ENCODE measurements at regions not wholly inside any gene's neighbourhood (a gene's known extent, or its start where the extent isn't known, plus 50 kb on each side); places are given as distances from the start of the nearest gene placed in this dataset.
A peak's percentile ranks its signal among the peaks of the same experiment; 100 is the strongest.

GRCh38 chr14:83764656-83765599, 1765.0 kb upstream of the FLRT2 start:
- DNase-seq (ENCODE audit: low read depth, low spot score), result no peak

- DNase-seq (ENCODE audit: low read depth, low spot score), result no peak
Observed at GRCh38 chr14:83777516-83777915, 1752.4 kb upstream of the FLRT2 start.

- no peak for DNase-seq (ENCODE audit: low read depth, low spot score)
Observed at GRCh38 chr14:83779266-83779665, 1750.7 kb upstream of the FLRT2 start.

- no peak for DNase-seq (ENCODE audit: low read depth, low spot score)
Observed at GRCh38 chr14:83780321-83780720, 1749.6 kb upstream of the FLRT2 start.

- no peak for DNase-seq (ENCODE audit: low read depth, low spot score)
Observed at GRCh38 chr14:83798421-83798820, 1731.5 kb upstream of the FLRT2 start.

- no peak for DNase-seq (ENCODE audit: low read depth, low spot score)
Observed at GRCh38 chr14:83799233-83799632, 1730.7 kb upstream of the FLRT2 start.

- DNase-seq (ENCODE audit: low read depth, low spot score), result no peak
Observed at GRCh38 chr14:83814896-83815295, 1715.0 kb upstream of the FLRT2 start.

GRCh38 chr14:83816761-83817160, 1713.2 kb upstream of the FLRT2 start:
- no peak for DNase-seq (ENCODE audit: low read depth, low spot score)

- DNase-seq (ENCODE audit: low read depth, low spot score), result no peak
Observed at GRCh38 chr14:83825843-83826242, 1704.1 kb upstream of the FLRT2 start.

- peak; percentile 25 for DNase-seq (ENCODE audit: low read depth, low spot score)
Observed at GRCh38 chr14:83826838-83827237, 1703.1 kb upstream of the FLRT2 start.

GRCh38 chr14:83827383-83827782, 1702.6 kb upstream of the FLRT2 start:
- no peak for DNase-seq (ENCODE audit: low read depth, low spot score)

GRCh38 chr14:83828406-83828805, 1701.5 kb upstream of the FLRT2 start:
- DNase-seq (ENCODE audit: low read depth, low spot score), result no peak

GRCh38 chr14:83830316-83830715, 1699.6 kb upstream of the FLRT2 start:
- no peak for DNase-seq (ENCODE audit: low read depth, low spot score)

- no peak for DNase-seq (ENCODE audit: low read depth, low spot score)
Observed at GRCh38 chr14:83838226-83838625, 1691.7 kb upstream of the FLRT2 start.

- no peak for DNase-seq (ENCODE audit: low read depth, low spot score)
Observed at GRCh38 chr14:83842547-83842946, 1687.4 kb upstream of the FLRT2 start.

GRCh38 chr14:83847102-83847501, 1682.8 kb upstream of the FLRT2 start:
- DNase-seq (ENCODE audit: low read depth, low spot score), result no peak

- DNase-seq (ENCODE audit: low read depth, low spot score), result no peak
Observed at GRCh38 chr14:83850092-83850491, 1679.9 kb upstream of the FLRT2 start.

GRCh38 chr14:83856334-83856733, 1673.6 kb upstream of the FLRT2 start:
- DNase-seq (ENCODE audit: low read depth, low spot score), result no peak

GRCh38 chr14:83860631-83861155, 1669.3 kb upstream of the FLRT2 start:
- no peak for DNase-seq (ENCODE audit: low read depth, low spot score)

- no peak for DNase-seq (ENCODE audit: low read depth, low spot score)
Observed at GRCh38 chr14:83863042-83863774, 1666.7 kb upstream of the FLRT2 start.

- no peak for DNase-seq (ENCODE audit: low read depth, low spot score)
Observed at GRCh38 chr14:83864106-83864505, 1665.8 kb upstream of the FLRT2 start.

- peak; percentile 50 for DNase-seq (ENCODE audit: low read depth, low spot score)
Observed at GRCh38 chr14:83867566-83868225, 1662.2 kb upstream of the FLRT2 start.

Data from brain pericyte (primary cell).